ENCODE measurements at regions not wholly inside any gene's neighbourhood (a gene's known extent, or its start where the extent isn't known, plus 50 kb on each side); places are given as distances from the start of the nearest gene placed in this dataset.
"Not testable (repeated sequence)": the region's sequence is repeated elsewhere in the genome, so short reads cannot be mapped to it uniquely, and the experiment has no call there.

GRCh38 chr18:30705943-30706342 is 336.6 kb downstream of the DSC3 start:
- no peak for DNase-seq (ENCODE audit: low read depth)

GRCh38 chr18:30698571-30698970 is 344.0 kb downstream of the DSC3 start:
- DNase-seq (ENCODE audit: low read depth): no peak

- no peak for DNase-seq (ENCODE audit: low read depth)
Measured at GRCh38 chr18:30696201-30696600, 346.3 kb downstream of the DSC3 start.

GRCh38 chr18:30694773-30695172 is 347.8 kb downstream of the DSC3 start:
- no peak for DNase-seq (ENCODE audit: low read depth)

GRCh38 chr18:30689216-30689615 is 353.3 kb downstream of the DSC3 start:
- no peak for DNase-seq (ENCODE audit: low read depth)

- DNase-seq (ENCODE audit: low read depth): no peak
Measured at GRCh38 chr18:30687501-30687900, 355.0 kb downstream of the DSC3 start.

- no peak for DNase-seq (ENCODE audit: low read depth)
Measured at GRCh38 chr18:30684825-30685481, 357.6 kb downstream of the DSC3 start.

GRCh38 chr18:30683836-30684235 is 358.7 kb downstream of the DSC3 start:
- no peak for DNase-seq (ENCODE audit: low read depth)

- no peak for DNase-seq (ENCODE audit: low read depth)
Measured at GRCh38 chr18:30682672-30683071, 359.9 kb downstream of the DSC3 start.

GRCh38 chr18:30679285-30679930 is 363.1 kb downstream of the DSC3 start:
- DNase-seq (ENCODE audit: low read depth): no peak

GRCh38 chr18:30677813-30678212 is 364.7 kb downstream of the DSC3 start:
- DNase-seq (ENCODE audit: low read depth): not testable (repeated sequence)

GRCh38 chr18:30676053-30676480 is 366.5 kb downstream of the DSC3 start:
- no peak for DNase-seq (ENCODE audit: low read depth)

- DNase-seq (ENCODE audit: low read depth): no peak
Measured at GRCh38 chr18:30675493-30675892, 367.0 kb downstream of the DSC3 start.

- DNase-seq (ENCODE audit: low read depth): no peak
Measured at GRCh38 chr18:30675072-30675471, 367.5 kb downstream of the DSC3 start.

GRCh38 chr18:30674596-30674995 is 367.9 kb downstream of the DSC3 start:
- DNase-seq (ENCODE audit: low read depth): no peak

- not testable (repeated sequence) for DNase-seq (ENCODE audit: low read depth)
Measured at GRCh38 chr18:30672439-30672838, 370.1 kb downstream of the DSC3 start.

GRCh38 chr18:30658306-30658705 is 384.2 kb downstream of the DSC3 start:
- DNase-seq (ENCODE audit: low read depth): no peak

GRCh38 chr18:30652387-30652786 is 390.2 kb downstream of the DSC3 start:
- DNase-seq (ENCODE audit: low read depth): no peak

GRCh38 chr18:30650499-30650898 is 392.0 kb downstream of the DSC3 start:
- no peak for DNase-seq (ENCODE audit: low read depth)

- no peak for DNase-seq (ENCODE audit: low read depth)
Measured at GRCh38 chr18:30644158-30644557, 398.4 kb downstream of the DSC3 start.

- no peak for DNase-seq (ENCODE audit: low read depth)
Measured at GRCh38 chr18:30639361-30639760, 403.2 kb downstream of the DSC3 start.

- no peak for DNase-seq (ENCODE audit: low read depth)
Measured at GRCh38 chr18:30634249-30634648, 408.3 kb downstream of the DSC3 start.

GRCh38 chr18:30632071-30632698 is 410.4 kb downstream of the DSC3 start:
- DNase-seq (ENCODE audit: low read depth): no peak
